ENCODE measurements at regions not wholly inside any gene's neighbourhood (a gene's known extent, or its start where the extent isn't known, plus 50 kb on each side); places are given as distances from the start of the nearest gene placed in this dataset.

GRCh38 chr4:138910914-138911336 is 104.7 kb upstream of the NOCT start:
- Histone ChIP-seq H3K27ac (ENCODE audit: low read depth, low read length) (no peak overlapping the region), H3K9me3 (ENCODE audit: control insufficient read depth in 3 of 3, low read length in 3 of 3) (no peaks in the 10 kb centered on the region), H3K27me3 (ENCODE audit: control insufficient read depth in 3 of 3, insufficient read depth in 3 of 3, low read length in 3 of 3) (no peaks in the 10 kb centered on the region), H3K4me1 (ENCODE audit: control insufficient read depth in 3 of 3, insufficient read depth in 3 of 3, low read length in 3 of 3) (peaks cover 6 to 14% (median 8%) of the 10 kb centered on the region in 3 donors), H3K9ac (ENCODE audit: low read depth in 1 of 3, low read length in 3 of 3) (peak overlapping the region in 2 of 3 donors; percentile 17 to 40), H3K4me3 (ENCODE audit: low read length in 3 of 3) (peak overlapping the region in 2 of 3 donors; percentile 13 to 19), H3K36me3 (ENCODE audit: control insufficient read depth in 3 of 3, insufficient read depth in 3 of 3, low read length in 3 of 3) (no peaks in the 10 kb centered on the region)

GRCh38 chr4:138910195-138910913 is 105.2 kb upstream of the NOCT start:
- no peak overlapping the region for H3K9ac ChIP-seq (ENCODE audit: low read depth in 1 of 3, low read length in 3 of 3)
- no peaks in the 10 kb centered on the region for H3K27me3 ChIP-seq (ENCODE audit: control insufficient read depth in 3 of 3, insufficient read depth in 3 of 3, low read length in 3 of 3)
- no peak overlapping the region for H3K4me3 ChIP-seq (ENCODE audit: low read length in 3 of 3)
- no peaks in the 10 kb centered on the region for H3K36me3 ChIP-seq (ENCODE audit: control insufficient read depth in 3 of 3, insufficient read depth in 3 of 3, low read length in 3 of 3)
- H3K4me1 ChIP-seq (ENCODE audit: control insufficient read depth in 3 of 3, insufficient read depth in 3 of 3, low read length in 3 of 3): peaks cover 6 to 10% (median 8%) of the 10 kb centered on the region in 3 donors
- no peak overlapping the region for H3K27ac ChIP-seq (ENCODE audit: low read depth, low read length)
- no peaks in the 10 kb centered on the region for H3K9me3 ChIP-seq (ENCODE audit: control insufficient read depth in 3 of 3, low read length in 3 of 3)

DNA sequence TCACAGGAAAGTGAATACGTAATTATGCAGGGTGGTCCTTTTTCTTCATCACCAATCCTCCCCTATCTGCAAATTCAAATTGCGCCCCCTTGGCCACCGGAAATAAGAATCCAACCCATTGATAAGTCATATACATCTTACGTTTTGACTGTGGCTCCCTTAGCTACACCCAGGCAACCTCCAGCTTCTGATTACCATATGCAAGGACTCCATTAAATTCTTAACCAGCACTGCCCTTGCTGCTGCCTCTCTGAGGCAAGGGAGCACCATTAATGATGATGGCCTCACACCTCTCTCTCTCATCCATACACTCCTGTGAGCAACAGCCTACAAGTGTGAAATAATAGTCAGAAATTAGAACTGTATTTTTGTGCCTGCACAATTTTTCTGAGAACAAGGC is 106.0 kb upstream of the NOCT start:
- H3K9me3 ChIP-seq (ENCODE audit: control insufficient read depth in 3 of 3, low read length in 3 of 3): no peaks in the 10 kb centered on the region
- no peak overlapping the region for H3K27ac ChIP-seq (ENCODE audit: low read depth, low read length)
- no peak overlapping the region for H3K4me3 ChIP-seq (ENCODE audit: low read length in 3 of 3)
- H3K36me3 ChIP-seq (ENCODE audit: control insufficient read depth in 3 of 3, insufficient read depth in 3 of 3, low read length in 3 of 3): no peaks in the 10 kb centered on the region
- H3K4me1 ChIP-seq (ENCODE audit: control insufficient read depth in 3 of 3, insufficient read depth in 3 of 3, low read length in 3 of 3): peaks cover 6 to 10% (median 8%) of the 10 kb centered on the region in 3 donors
- H3K27me3 ChIP-seq (ENCODE audit: control insufficient read depth in 3 of 3, insufficient read depth in 3 of 3, low read length in 3 of 3): no peaks in the 10 kb centered on the region
- no peak overlapping the region for H3K9ac ChIP-seq (ENCODE audit: low read depth in 1 of 3, low read length in 3 of 3)

- Histone ChIP-seq H3K36me3 (ENCODE audit: control insufficient read depth in 3 of 3, insufficient read depth in 3 of 3, low read length in 3 of 3) (no peaks in the 10 kb centered on the region), H3K9ac (ENCODE audit: low read depth in 1 of 3, low read length in 3 of 3) (no peak overlapping the region), H3K27ac (ENCODE audit: low read depth, low read length) (no peak overlapping the region), H3K4me1 (ENCODE audit: control insufficient read depth in 3 of 3, insufficient read depth in 3 of 3, low read length in 3 of 3) (peaks cover 6 to 10% (median 8%) of the 10 kb centered on the region in 3 donors), H3K9me3 (ENCODE audit: control insufficient read depth in 3 of 3, low read length in 3 of 3) (no peaks in the 10 kb centered on the region), H3K4me3 (ENCODE audit: low read length in 3 of 3) (no peak overlapping the region), H3K27me3 (ENCODE audit: control insufficient read depth in 3 of 3, insufficient read depth in 3 of 3, low read length in 3 of 3) (no peaks in the 10 kb centered on the region)
Measured at GRCh38 chr4:138908134-138908533, 107.4 kb upstream of the NOCT start.

DNA sequence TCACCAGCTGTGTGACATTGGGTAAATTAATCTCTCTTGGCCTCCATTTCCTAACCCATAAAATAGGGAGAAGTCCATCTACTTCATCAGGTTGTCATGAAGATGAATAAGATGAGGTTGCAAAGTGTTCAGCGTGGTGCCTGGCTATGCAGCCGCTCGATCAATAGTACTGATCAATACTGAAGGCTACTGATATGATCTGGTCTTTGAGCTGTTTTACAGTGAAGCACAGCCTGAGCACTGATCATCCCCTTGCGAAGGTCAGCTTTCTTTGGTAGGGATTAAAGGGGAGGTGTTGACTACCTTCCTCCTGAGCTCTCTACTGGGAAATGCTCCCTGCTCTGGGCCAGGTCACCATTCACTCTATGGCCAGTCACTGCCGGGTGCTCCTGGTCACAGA is 108.4 kb upstream of the NOCT start:
- peaks cover 6 to 10% (median 8%) of the 10 kb centered on the region in 3 donors for H3K4me1 ChIP-seq (ENCODE audit: control insufficient read depth in 3 of 3, insufficient read depth in 3 of 3, low read length in 3 of 3)
- H3K36me3 ChIP-seq (ENCODE audit: control insufficient read depth in 3 of 3, insufficient read depth in 3 of 3, low read length in 3 of 3): no peaks in the 10 kb centered on the region
- no peaks in the 10 kb centered on the region for H3K27me3 ChIP-seq (ENCODE audit: control insufficient read depth in 3 of 3, insufficient read depth in 3 of 3, low read length in 3 of 3)
- H3K4me3 ChIP-seq (ENCODE audit: low read length in 3 of 3): no peak overlapping the region
- H3K9me3 ChIP-seq (ENCODE audit: control insufficient read depth in 3 of 3, low read length in 3 of 3): no peaks in the 10 kb centered on the region
- H3K9ac ChIP-seq (ENCODE audit: low read depth in 1 of 3, low read length in 3 of 3): no peak overlapping the region
- no peak overlapping the region for H3K27ac ChIP-seq (ENCODE audit: low read depth, low read length)

DNA sequence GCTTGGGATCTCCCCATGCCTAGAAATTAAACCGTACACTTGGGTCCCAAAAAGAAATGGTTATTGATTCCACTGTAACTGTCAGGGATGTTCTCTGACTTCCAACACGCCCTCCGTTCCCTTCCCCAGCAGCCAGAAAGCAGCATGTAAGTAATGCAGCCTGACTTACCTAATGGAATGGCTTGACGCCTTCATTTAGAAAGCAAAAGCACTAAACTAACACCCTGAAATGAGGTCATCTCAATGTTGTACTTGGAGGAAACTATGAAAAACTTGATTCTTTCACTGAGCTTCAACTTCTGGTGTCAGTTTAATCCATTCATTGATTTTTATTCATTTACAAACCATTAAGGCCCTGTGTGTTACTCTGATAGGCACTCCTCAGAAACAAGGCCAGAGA is 110.8 kb upstream of the NOCT start:
- no peaks in the 10 kb centered on the region for H3K9me3 ChIP-seq (ENCODE audit: control insufficient read depth in 3 of 3, low read length in 3 of 3)
- no peak overlapping the region for H3K27ac ChIP-seq (ENCODE audit: low read depth, low read length)
- H3K9ac ChIP-seq (ENCODE audit: low read depth in 1 of 3, low read length in 3 of 3): no peak overlapping the region
- H3K4me3 ChIP-seq (ENCODE audit: low read length in 3 of 3): no peak overlapping the region
- H3K4me1 ChIP-seq (ENCODE audit: control insufficient read depth in 3 of 3, insufficient read depth in 3 of 3, low read length in 3 of 3): no peaks in the 10 kb centered on the region
- H3K36me3 ChIP-seq (ENCODE audit: control insufficient read depth in 3 of 3, insufficient read depth in 3 of 3, low read length in 3 of 3): no peaks in the 10 kb centered on the region
- H3K27me3 ChIP-seq (ENCODE audit: control insufficient read depth in 3 of 3, insufficient read depth in 3 of 3, low read length in 3 of 3): no peaks in the 10 kb centered on the region

- H3K4me1 ChIP-seq (ENCODE audit: control insufficient read depth in 3 of 3, insufficient read depth in 3 of 3, low read length in 3 of 3): peaks cover 3 to 5% (median 4%) of the 10 kb centered on the region in 3 donors
- H3K27me3 ChIP-seq (ENCODE audit: control insufficient read depth in 3 of 3, insufficient read depth in 3 of 3, low read length in 3 of 3): no peaks in the 10 kb centered on the region
Measured at GRCh38 chr4:138903185-138903584, 112.4 kb upstream of the NOCT start.

DNA sequence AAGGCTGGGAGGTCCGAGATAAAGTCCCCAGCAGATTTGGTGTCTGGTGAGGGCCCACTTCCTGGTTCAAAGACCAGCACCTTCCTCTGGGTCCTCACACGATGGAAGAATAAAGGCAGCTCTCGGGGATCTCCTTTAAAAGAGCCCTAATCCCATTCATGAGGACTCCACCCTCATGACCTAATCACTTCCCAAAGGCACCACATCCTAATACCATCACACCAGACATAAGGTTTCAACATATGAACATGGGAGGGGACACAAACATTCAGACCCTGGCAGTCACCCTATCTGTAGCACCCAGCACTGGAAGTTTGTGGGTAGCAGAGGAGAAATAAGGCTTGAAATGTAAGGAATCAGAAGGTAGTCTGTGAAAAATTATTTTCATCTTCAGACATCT is 112.9 kb upstream of the NOCT start:
- no peak overlapping the region for H3K27ac ChIP-seq (ENCODE audit: low read depth, low read length)
- H3K4me1 ChIP-seq (ENCODE audit: control insufficient read depth in 3 of 3, insufficient read depth in 3 of 3, low read length in 3 of 3): peaks cover 4 to 7% (median 5%) of the 10 kb centered on the region in 3 donors
- no peak overlapping the region for H3K4me3 ChIP-seq (ENCODE audit: low read length in 3 of 3)
- H3K9ac ChIP-seq (ENCODE audit: low read depth in 1 of 3, low read length in 3 of 3): no peak overlapping the region
- H3K36me3 ChIP-seq (ENCODE audit: control insufficient read depth in 3 of 3, insufficient read depth in 3 of 3, low read length in 3 of 3): no peaks in the 10 kb centered on the region
- H3K9me3 ChIP-seq (ENCODE audit: control insufficient read depth in 3 of 3, low read length in 3 of 3): no peaks in the 10 kb centered on the region
- H3K27me3 ChIP-seq (ENCODE audit: control insufficient read depth in 3 of 3, insufficient read depth in 3 of 3, low read length in 3 of 3): no peaks in the 10 kb centered on the region

More at GRCh38 chr4:138903185-138903584, 112.4 kb upstream of the NOCT start:
- Histone ChIP-seq H3K36me3 (ENCODE audit: control insufficient read depth in 3 of 3, insufficient read depth in 3 of 3, low read length in 3 of 3) (no peaks in the 10 kb centered on the region), H3K27ac (ENCODE audit: low read depth, low read length) (no peak overlapping the region), H3K4me3 (ENCODE audit: low read length in 3 of 3) (no peak overlapping the region), H3K9me3 (ENCODE audit: control insufficient read depth in 3 of 3, low read length in 3 of 3) (no peaks in the 10 kb centered on the region), H3K9ac (ENCODE audit: low read depth in 1 of 3, low read length in 3 of 3) (no peak overlapping the region)

DNA sequence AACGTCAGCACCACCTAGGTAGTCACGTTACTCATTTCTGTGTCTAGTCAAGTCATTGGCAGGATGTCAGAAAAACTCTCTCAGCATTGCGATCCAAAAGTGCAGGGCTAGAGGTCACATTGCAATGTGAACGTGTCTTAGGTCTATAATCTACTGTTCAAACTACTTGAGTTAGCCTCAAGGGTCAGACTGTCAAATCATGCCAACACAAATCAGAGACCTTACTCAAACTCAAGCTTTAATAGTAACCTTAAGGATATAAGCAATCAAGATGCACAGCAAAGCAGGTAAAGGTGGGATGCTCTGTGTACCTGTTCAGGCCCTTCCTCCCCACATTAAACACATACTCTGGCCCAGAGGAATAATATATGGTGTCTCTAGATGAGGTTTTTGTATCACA is 114.4 kb upstream of the NOCT start:
- no peaks in the 10 kb centered on the region for H3K36me3 ChIP-seq (ENCODE audit: control insufficient read depth in 3 of 3, insufficient read depth in 3 of 3, low read length in 3 of 3)

DNA sequence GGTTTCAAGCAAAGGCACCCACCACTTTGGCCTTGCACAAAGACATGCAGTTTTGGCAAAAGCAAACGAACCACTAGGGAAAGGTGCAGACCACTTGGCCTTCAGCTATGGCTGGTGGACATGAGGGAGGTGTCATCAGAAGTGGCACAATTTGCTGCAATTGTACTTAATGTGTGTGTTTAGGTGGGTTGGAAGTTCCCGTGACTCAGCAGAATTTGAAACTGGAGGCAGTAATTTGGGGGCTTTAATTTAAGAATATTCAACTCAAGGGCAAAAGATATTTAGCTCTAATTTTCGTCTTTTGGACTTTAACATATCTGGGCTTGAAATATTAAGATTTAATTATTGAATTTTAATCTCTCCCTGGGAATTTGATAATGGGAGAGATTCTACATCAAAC is 115.6 kb upstream of the NOCT start:
- H3K9me3 ChIP-seq (ENCODE audit: control insufficient read depth in 3 of 3, low read length in 3 of 3): no peaks in the 10 kb centered on the region
- H3K36me3 ChIP-seq (ENCODE audit: control insufficient read depth in 3 of 3, insufficient read depth in 3 of 3, low read length in 3 of 3): no peaks in the 10 kb centered on the region
- peaks cover 4 to 9% (median 5%) of the 10 kb centered on the region in 3 donors for H3K4me1 ChIP-seq (ENCODE audit: control insufficient read depth in 3 of 3, insufficient read depth in 3 of 3, low read length in 3 of 3)
- no peak overlapping the region for H3K4me3 ChIP-seq (ENCODE audit: low read length in 3 of 3)
- no peaks in the 10 kb centered on the region for H3K27me3 ChIP-seq (ENCODE audit: control insufficient read depth in 3 of 3, insufficient read depth in 3 of 3, low read length in 3 of 3)
- H3K9ac ChIP-seq (ENCODE audit: low read depth in 1 of 3, low read length in 3 of 3): no peak overlapping the region
- H3K27ac ChIP-seq (ENCODE audit: low read depth, low read length): no peak overlapping the region

More for the DNA sequence above, 114.4 kb upstream of the NOCT start:
- Histone ChIP-seq H3K9ac (ENCODE audit: low read depth in 1 of 3, low read length in 3 of 3) (no peak overlapping the region), H3K4me3 (ENCODE audit: low read length in 3 of 3) (no peak overlapping the region), H3K27me3 (ENCODE audit: control insufficient read depth in 3 of 3, insufficient read depth in 3 of 3, low read length in 3 of 3) (no peaks in the 10 kb centered on the region), H3K27ac (ENCODE audit: low read depth, low read length) (no peak overlapping the region), H3K9me3 (ENCODE audit: control insufficient read depth in 3 of 3, low read length in 3 of 3) (no peaks in the 10 kb centered on the region), H3K4me1 (ENCODE audit: control insufficient read depth in 3 of 3, insufficient read depth in 3 of 3, low read length in 3 of 3) (peaks cover 4 to 9% (median 5%) of the 10 kb centered on the region in 3 donors)
